ENCODE measurements at regions not wholly inside any gene's neighbourhood (a gene's known extent, or its start where the extent isn't known, plus 50 kb on each side); places are given as distances from the start of the nearest gene placed in this dataset.

GRCh38 chr4:64876021-64876420 is 466.8 kb upstream of the TECRL start:
- no peaks in the 10 kb centered on the region for H3K36me3 ChIP-seq
- no peak overlapping the region for H3K4me3 ChIP-seq
- DNase-seq (no peak), ATAC-seq (no peak)
- H3K27ac ChIP-seq: no peak overlapping the region
- H3K4me1 ChIP-seq: no peaks in the 10 kb centered on the region
- no peaks in the 10 kb centered on the region for H3K27me3 ChIP-seq (ENCODE audit: low read depth)
- TF ChIP-seq, protein P1, sequence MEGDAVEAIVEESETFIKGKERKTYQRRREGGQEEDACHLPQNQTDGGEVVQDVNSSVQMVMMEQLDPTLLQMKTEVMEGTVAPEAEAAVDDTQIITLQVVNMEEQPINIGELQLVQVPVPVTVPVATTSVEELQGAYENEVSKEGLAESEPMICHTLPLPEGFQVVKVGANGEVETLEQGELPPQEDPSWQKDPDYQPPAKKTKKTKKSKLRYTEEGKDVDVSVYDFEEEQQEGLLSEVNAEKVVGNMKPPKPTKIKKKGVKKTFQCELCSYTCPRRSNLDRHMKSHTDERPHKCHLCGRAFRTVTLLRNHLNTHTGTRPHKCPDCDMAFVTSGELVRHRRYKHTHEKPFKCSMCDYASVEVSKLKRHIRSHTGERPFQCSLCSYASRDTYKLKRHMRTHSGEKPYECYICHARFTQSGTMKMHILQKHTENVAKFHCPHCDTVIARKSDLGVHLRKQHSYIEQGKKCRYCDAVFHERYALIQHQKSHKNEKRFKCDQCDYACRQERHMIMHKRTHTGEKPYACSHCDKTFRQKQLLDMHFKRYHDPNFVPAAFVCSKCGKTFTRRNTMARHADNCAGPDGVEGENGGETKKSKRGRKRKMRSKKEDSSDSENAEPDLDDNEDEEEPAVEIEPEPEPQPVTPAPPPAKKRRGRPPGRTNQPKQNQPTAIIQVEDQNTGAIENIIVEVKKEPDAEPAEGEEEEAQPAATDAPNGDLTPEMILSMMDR (IDR thresholded peaks at IDR 0.05): no peak
- no peaks in the 10 kb centered on the region for H3K9me3 ChIP-seq
- intact Hi-C loops (cut with DNase I): no loop called here

GRCh38 chr4:64870558-64870957 is 461.3 kb upstream of the TECRL start:
- no peak for DNase-seq
- H3K36me3 ChIP-seq: no peaks in the 10 kb centered on the region
- intact Hi-C loops (cut with DNase I): no loop called here
- no peaks in the 10 kb centered on the region for H3K4me1 ChIP-seq
- no peaks in the 10 kb centered on the region for H3K9me3 ChIP-seq
- ATAC-seq: no peak
- TF ChIP-seq, protein P1 (IDR thresholded peaks at IDR 0.05): no peak
- no peak overlapping the region for H3K27ac ChIP-seq
- no peaks in the 10 kb centered on the region for H3K27me3 ChIP-seq (ENCODE audit: low read depth)
- no peak overlapping the region for H3K4me3 ChIP-seq

DNA sequence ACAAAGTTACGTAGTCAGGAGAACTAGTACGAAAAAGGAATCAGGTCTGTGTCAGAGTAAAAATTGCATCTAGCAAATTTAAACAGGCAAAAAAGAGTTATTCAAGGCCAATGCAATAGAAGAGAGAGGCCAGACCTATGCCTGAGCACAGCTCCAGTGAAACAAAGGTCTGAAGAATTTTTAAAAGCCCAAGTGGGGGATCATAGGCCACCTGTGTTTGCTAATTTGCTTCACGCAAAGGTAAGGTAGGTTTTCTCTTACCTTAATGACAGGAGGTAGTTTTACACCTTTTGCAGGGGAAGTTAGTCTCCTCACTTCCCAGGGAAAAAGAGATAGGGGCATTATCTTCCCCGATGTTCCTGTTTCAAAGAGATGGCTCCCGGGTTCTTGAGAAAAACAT is 448.6 kb upstream of the TECRL start:
- Histone ChIP-seq H3K36me3 (no peaks in the 10 kb centered on the region), H3K27me3 (ENCODE audit: low read depth) (no peaks in the 10 kb centered on the region), H3K9me3 (no peaks in the 10 kb centered on the region), H3K4me3 (no peak overlapping the region), H3K27ac (no peak overlapping the region), H3K4me1 (no peaks in the 10 kb centered on the region)
- no peak for DNase-seq
- ATAC-seq: no peak
- TF ChIP-seq, protein P1 (IDR thresholded peaks at IDR 0.05): no peak
- intact Hi-C loops (cut with DNase I): no loop called here

DNA sequence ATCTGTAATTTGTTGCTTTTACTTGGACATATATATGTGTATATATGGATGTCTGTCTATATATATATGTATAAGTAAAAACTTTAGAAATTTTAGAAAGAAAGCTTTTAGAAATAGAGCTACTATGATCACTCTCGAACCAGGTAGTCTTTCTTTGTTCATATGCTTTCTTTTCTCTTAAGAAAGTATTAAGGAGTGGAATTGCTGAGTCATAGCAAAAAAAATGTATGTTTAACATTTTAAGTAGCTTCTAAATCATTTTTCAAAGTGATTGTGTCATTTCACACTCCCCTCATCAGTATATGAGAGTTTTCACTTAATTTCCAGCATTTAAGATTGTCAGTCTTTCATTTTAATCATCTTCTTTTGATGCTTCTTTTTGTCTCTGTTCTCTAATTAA is 447.9 kb upstream of the TECRL start:
- intact Hi-C loops (cut with DNase I): no loop called here
- no peaks in the 10 kb centered on the region for H3K4me1 ChIP-seq
- TF ChIP-seq, protein P1 (IDR thresholded peaks at IDR 0.05): no peak
- no peak overlapping the region for H3K27ac ChIP-seq
- H3K4me3 ChIP-seq: no peak overlapping the region
- H3K27me3 ChIP-seq (ENCODE audit: low read depth): no peaks in the 10 kb centered on the region
- no peaks in the 10 kb centered on the region for H3K36me3 ChIP-seq
- H3K9me3 ChIP-seq: no peaks in the 10 kb centered on the region
- ATAC-seq: no peak
- DNase-seq: no peak

GRCh38 chr4:64846417-64846816 is 437.2 kb upstream of the TECRL start:
- TF ChIP-seq, protein P1 (IDR thresholded peaks at IDR 0.05): no peak
- Histone ChIP-seq H3K27me3 (ENCODE audit: low read depth) (no peaks in the 10 kb centered on the region), H3K27ac (no peak overlapping the region), H3K4me1 (no peaks in the 10 kb centered on the region), H3K36me3 (no peaks in the 10 kb centered on the region), H3K9me3 (no peaks in the 10 kb centered on the region), H3K4me3 (no peak overlapping the region)
- ATAC-seq (no peak), DNase-seq (no peak)
- intact Hi-C loops (cut with DNase I): no loop called here

GRCh38 chr4:64829749-64830148 is 420.5 kb upstream of the TECRL start:
- TF ChIP-seq, protein P1 (IDR thresholded peaks at IDR 0.05): no peak
- DNase-seq (no peak), ATAC-seq (no peak)
- Histone ChIP-seq H3K27me3 (ENCODE audit: low read depth) (no peaks in the 10 kb centered on the region), H3K4me3 (no peak overlapping the region), H3K9me3 (no peaks in the 10 kb centered on the region), H3K27ac (no peak overlapping the region), H3K4me1 (no peaks in the 10 kb centered on the region), H3K36me3 (no peaks in the 10 kb centered on the region)
- intact Hi-C loops (cut with DNase I): no loop called here

All from lower lobe of right lung (tissue), 2 donors.